OCI-LY7 (cell line): ENCODE measurements at regions not wholly inside any gene's neighbourhood (a gene's known extent, or its start where the extent isn't known, plus 50 kb on each side); places are given as distances from the start of the nearest gene placed in this dataset.

Source experiments
- CTCF ChIP-seq: fragments of 200-600 bp; sonication (generic); conservative IDR thresholded peaks from 2 replicates; pipeline ENCODE4 v1.5.1; 2014; ENCODE audit warnings: mild to moderate bottlenecking, antibody characterized with exemption, low read length, moderate library complexity, mixed read lengths
- EZH2phosphoT487 ChIP-seq: fragments of 200-600 bp; sonication (generic); IDR thresholded peaks from 2 replicates; pipeline ENCODE4 v1.6.1; 2018; ENCODE audit warnings: low read depth, borderline replicate concordance, mild to moderate bottlenecking, mixed run types, antibody characterized with exemption, low read length, moderate library complexity, mixed read lengths

- TF ChIP-seq CTCF (no peak), EZH2phosphoT487 (no peak)
Observed at GRCh38 chr2:220096406-220096805, 469.0 kb downstream of the SLC4A3 start.
